GM23338 (cell line): ENCODE measurements at regions not wholly inside any gene's neighbourhood (a gene's known extent, or its start where the extent isn't known, plus 50 kb on each side); places are given as distances from the start of the nearest gene placed in this dataset.
A peak's percentile ranks its signal among the peaks of the same experiment; 100 is the strongest.

Experiments used
- ATAC-seq: fragments of 200-7000 bp; cut with Tn5 transposase; 3 replicates; pipeline ENCODE4 v1.9.1; 2020
- DNase-seq: peaks from one replicate; pipeline ENCODE4 v3.0.0-alpha.2; 2015; ENCODE audit warnings: low spot score
- H2AFZ ChIP-seq: fragments of 200-600 bp; sonication (generic); 2 replicates; pipeline ENCODE4 v1.8.0; 2016; ENCODE audit warnings: antibody characterized with exemption, mild to moderate bottlenecking, moderate library complexity
- H3F3A ChIP-seq: fragments of 200-600 bp; sonication (generic); replicated peaks from 2 replicates; pipeline ENCODE4 v1.8.0; 2017; ENCODE audit warnings: antibody characterized with exemption, mixed run types, low read depth
- H3K27ac ChIP-seq: fragments of 200-600 bp; sonication (generic); 2 replicates; pipeline ENCODE4 v1.6.1; 2016; ENCODE audit warnings: low read depth
- H3K27me3 ChIP-seq: fragments of 200-600 bp; sonication (generic); 2 replicates; pipeline ENCODE4 v1.8.0; 2016; ENCODE audit warnings: mild to moderate bottlenecking, mixed run types, moderate library complexity; ENCODE audit not compliant: insufficient read depth
- H3K36me3 ChIP-seq: fragments of 200-600 bp; sonication (generic); 2 replicates; pipeline ENCODE4 v1.8.0; 2016; ENCODE audit warnings: mild to moderate bottlenecking; ENCODE audit not compliant: insufficient read depth
- H3K4me1 ChIP-seq: fragments of 200-600 bp; sonication (generic); 2 replicates; pipeline ENCODE4 v1.8.0; 2016; ENCODE audit warnings: mild to moderate bottlenecking, moderate library complexity; ENCODE audit not compliant: insufficient read depth
- H3K4me2 ChIP-seq: fragments of 200-600 bp; sonication (generic); 2 replicates; pipeline ENCODE4 v1.7.1; 2017; ENCODE audit warnings: mixed run types
- H3K4me3 ChIP-seq: fragments of 200-600 bp; sonication (generic); 2 replicates; pipeline ENCODE4 v1.6.1; 2016; ENCODE audit warnings: mixed run types
- H3K79me2 ChIP-seq: fragments of 200-600 bp; sonication (generic); replicated peaks from 2 replicates; pipeline ENCODE4 v1.8.0; 2017; ENCODE audit warnings: mild to moderate bottlenecking; ENCODE audit not compliant: insufficient read depth
- H3K9me2 ChIP-seq: fragments of 200-600 bp; sonication (generic); 2 replicates; pipeline ENCODE4 v1.8.0; 2017; ENCODE audit not compliant: insufficient read depth
- H4K20me1 ChIP-seq: fragments of 200-600 bp; sonication (generic); replicated peaks from 2 replicates; pipeline ENCODE4 v1.8.0; 2017; ENCODE audit warnings: mild to moderate bottlenecking; ENCODE audit not compliant: insufficient read depth
- H3K27ac Mint-ChIP-seq: 2 replicates; pipeline ENCODE4 v1.8.0; 2020; ENCODE audit warnings: inconsistent platforms, mild to moderate bottlenecking, moderate library complexity, mixed read lengths
- H3K27me3 Mint-ChIP-seq: 3 replicates; pipeline ENCODE4 v1.8.0; 2022; ENCODE audit warnings: low read depth, mild to moderate bottlenecking, moderate library complexity, mixed read lengths, inconsistent platforms; ENCODE audit not compliant: insufficient read depth, poor library complexity
- H3K36me3 Mint-ChIP-seq: 3 replicates; pipeline ENCODE4 v1.8.0; 2021; ENCODE audit warnings: low read depth, mild to moderate bottlenecking, inconsistent platforms, moderate library complexity, mixed read lengths
- H3K4me1 Mint-ChIP-seq: 3 replicates; pipeline ENCODE4 v1.8.0; 2020; ENCODE audit warnings: mild to moderate bottlenecking, inconsistent platforms, mixed read lengths
- H3K4me3 Mint-ChIP-seq: 3 replicates; pipeline ENCODE4 v1.8.0; 2021; ENCODE audit warnings: moderate library complexity, mild to moderate bottlenecking, inconsistent platforms, mixed read lengths
- H3K9me3 Mint-ChIP-seq: 3 replicates; pipeline ENCODE4 v1.8.0; 2020; ENCODE audit warnings: moderate library complexity, mild to moderate bottlenecking, inconsistent platforms, mixed read lengths
- CTCF ChIP-seq, 2 experiments: fragments of 200-600 bp in 1 of 2; sonication (generic) in 1 of 2; conservative IDR thresholded peaks; 2 replicates each; pipeline versions ENCODE4 v1.5.1 to v1.6.1; 2016 to 2017; ENCODE audit warnings: antibody characterized with exemption in 2 of 2, low read depth in 2 of 2, mild to moderate bottlenecking in 2 of 2, moderate library complexity in 1 of 2
- EZH2 ChIP-seq: fragments of 200-600 bp; sonication (generic); IDR thresholded peaks from one replicate; pipeline ENCODE4 v1.8.0; 2017; ENCODE audit warnings: antibody characterized with exemption, mild to moderate bottlenecking, low read depth; ENCODE audit not compliant: unreplicated experiment
- EZH2phosphoT487 ChIP-seq: fragments of 200-600 bp; sonication (generic); IDR thresholded peaks from one replicate; pipeline ENCODE4 v1.8.1; 2018; ENCODE audit warnings: antibody characterized with exemption; ENCODE audit not compliant: unreplicated experiment
- NANOG ChIP-seq: IDR thresholded peaks from 2 replicates; pipeline ENCODE4 v1.6.1; 2016; ENCODE audit warnings: antibody characterized with exemption, borderline replicate concordance
- POLR2AphosphoS5 ChIP-seq: IDR thresholded peaks from 2 replicates; pipeline ENCODE4 v1.6.1; 2016; ENCODE audit warnings: antibody characterized with exemption, low read depth
- ZNF462 ChIP-seq: fragments of 250-450 bp; sonication (Bioruptor Pico); IDR thresholded peaks from 2 replicates; pipeline ENCODE4 v1.5.0; 2020; ENCODE audit warnings: mild to moderate bottlenecking, moderate library complexity

- no peak for TF ChIP-seq ZNF462
- no peak for TF ChIP-seq POLR2AphosphoS5
These were observed 114.9 kb upstream of the OSR1 start (continued) for GRCh38 chr2:19473350-19473749.

- no peaks in the 10 kb centered on the region for H3K27me3 ChIP-seq
- no peaks in the 10 kb centered on the region for H4K20me1 ChIP-seq
- no peak for DNase-seq
- H3K27me3 Mint-ChIP-seq, result peaks cover 2% of the 10 kb centered on the region
- ATAC-seq, result peak; percentile 78
- no peak overlapping the region for H3K27ac ChIP-seq
- H3K9me3 Mint-ChIP-seq, result no peaks in the 10 kb centered on the region
- H3K36me3 ChIP-seq, result no peaks in the 10 kb centered on the region
- peak overlapping the region; percentile 56 for H3K4me2 ChIP-seq
- no peak for TF ChIP-seq NANOG
- no peak for TF ChIP-seq ZNF462
- no peak for TF ChIP-seq EZH2phosphoT487
- TF ChIP-seq EZH2, result no peak
- TF ChIP-seq CTCF (conservative IDR thresholded peaks at IDR 0.05; ENCODE audit: low read depth in 2 of 2), result no peak
- H3K27ac Mint-ChIP-seq, result no peak overlapping the region
- peaks cover 25% of the 10 kb centered on the region for H3K4me1 Mint-ChIP-seq
- peak overlapping the region; percentile 60 for H2AFZ ChIP-seq
- H3K36me3 Mint-ChIP-seq, result no peaks in the 10 kb centered on the region
- H3K9me2 ChIP-seq, result peaks cover 27% of the 10 kb centered on the region
- H3K79me2 ChIP-seq, result no peaks in the 10 kb centered on the region
- no peaks in the 10 kb centered on the region for H3F3A ChIP-seq
- H3K4me3 ChIP-seq, result no peak overlapping the region
- H3K4me3 Mint-ChIP-seq, result no peak overlapping the region
- H3K4me1 ChIP-seq, result peaks cover 20% of the 10 kb centered on the region
These were observed 114.1 kb upstream of the OSR1 start for GRCh38 chr2:19472391-19472978.
